Activated T-cell treated with anti-CD3 and anti-CD28 coated beads, Interleukin-2, amount 50 U/mL, for 72 hours (primary cell): ENCODE measurements at regions not wholly inside any gene's neighbourhood (a gene's known extent, or its start where the extent isn't known, plus 50 kb on each side); places are given as distances from the start of the nearest gene placed in this dataset.

Experiments
- ATAC-seq, 2 donors: fragments of 150-1000 bp; cut with Tn5 transposase; replicated peaks in 1 of 2; 2 replicates each; pipeline ENCODE4 v1.10.0; 2021; ENCODE audit warnings: moderate library complexity in 2 of 2, mild to moderate bottlenecking in 1 of 2
- DNase-seq, 2 donors: peaks; one replicate each; pipeline ENCODE4 v3.0.0; 2021 to 2022; ENCODE audit warnings: mixed read lengths in 1 of 2
- H3K27ac Mint-ChIP-seq: one replicate; pipeline ENCODE4 v1.8.0; 2022; ENCODE audit warnings: mild to moderate bottlenecking, moderate library complexity, mixed read lengths
- H3K27me3 Mint-ChIP-seq: one replicate; pipeline ENCODE4 v1.8.0; 2022; ENCODE audit warnings: low read depth, mixed read lengths
- H3K36me3 Mint-ChIP-seq, 2 donors: one replicate each; pipeline ENCODE4 v1.8.0; 2022; ENCODE audit warnings: mixed read lengths in 2 of 2, mild to moderate bottlenecking in 1 of 2; ENCODE audit not compliant: insufficient read depth in 2 of 2
- H3K4me1 Mint-ChIP-seq: one replicate; pipeline ENCODE4 v1.8.0; 2022; ENCODE audit warnings: low read depth, mixed read lengths
- H3K4me3 Mint-ChIP-seq, 2 donors: one replicate each; pipeline ENCODE4 v1.8.0; 2022; ENCODE audit warnings: mild to moderate bottlenecking in 2 of 2, mixed read lengths in 2 of 2, moderate library complexity in 2 of 2
- H3K9me3 Mint-ChIP-seq, 2 donors: one replicate each; pipeline ENCODE4 v1.8.0; 2022; ENCODE audit warnings: mixed read lengths in 2 of 2

- no peak for ATAC-seq
- no peak overlapping the region for H3K27ac Mint-ChIP-seq
- H3K36me3 Mint-ChIP-seq, result peaks cover 0 to 2% of the 10 kb centered on the region in 2 donors
These were observed 398.7 kb upstream of the C16orf82 start for GRCh38 chr16:26668026-26668425.

GRCh38 chr16:26672206-26672605 lies 394.5 kb upstream of the C16orf82 start:
- Mint-ChIP-seq H3K9me3 (peaks cover 3 to 11% of the 10 kb centered on the region in 2 donors), H3K4me3 (peak overlapping the region in 1 of 2 donors; percentile 56), H3K36me3 (peaks cover 0 to 5% of the 10 kb centered on the region in 2 donors), H3K27me3 (peaks cover 6% of the 10 kb centered on the region), H3K27ac (no peak overlapping the region), H3K4me1 (peaks cover 30% of the 10 kb centered on the region)
- ATAC-seq, result peak; percentile 60 to 76
- peak; percentile 25 to 49 for DNase-seq

More at GRCh38 chr16:26668026-26668425, 398.7 kb upstream of the C16orf82 start:
- H3K4me1 Mint-ChIP-seq, result peaks cover 54% of the 10 kb centered on the region
- DNase-seq, result no peak
- H3K27me3 Mint-ChIP-seq, result peaks cover 20% of the 10 kb centered on the region
- H3K4me3 Mint-ChIP-seq, result no peak overlapping the region
- H3K9me3 Mint-ChIP-seq, result peaks cover 3 to 7% of the 10 kb centered on the region in 2 donors

- H3K27ac Mint-ChIP-seq, result no peak overlapping the region
- H3K4me3 Mint-ChIP-seq, result no peak overlapping the region
- peaks cover 8% of the 10 kb centered on the region for H3K27me3 Mint-ChIP-seq
- peaks cover 30% of the 10 kb centered on the region for H3K4me1 Mint-ChIP-seq
- peaks cover 3 to 11% of the 10 kb centered on the region in 2 donors for H3K9me3 Mint-ChIP-seq
- no peak for DNase-seq
- H3K36me3 Mint-ChIP-seq, result peaks cover 0 to 5% of the 10 kb centered on the region in 2 donors
- ATAC-seq, result no peak
These were observed 393.7 kb upstream of the C16orf82 start for GRCh38 chr16:26673011-26673410.

GRCh38 chr16:26680671-26681070 lies 386.1 kb upstream of the C16orf82 start:
- Mint-ChIP-seq H3K4me1 (no peaks in the 10 kb centered on the region), H3K27me3 (peaks cover 10% of the 10 kb centered on the region), H3K9me3 (no peaks in the 10 kb centered on the region), H3K27ac (no peak overlapping the region), H3K36me3 (no peaks in the 10 kb centered on the region), H3K4me3 (no peak overlapping the region)
- ATAC-seq (no peak), DNase-seq (no peak)

- Mint-ChIP-seq H3K4me3 (no peak overlapping the region), H3K4me1 (peaks cover 8% of the 10 kb centered on the region)
These were observed 378.6 kb upstream of the C16orf82 start for GRCh38 chr16:26688105-26688504.

GRCh38 chr16:26688699-26689098 lies 378.0 kb upstream of the C16orf82 start:
- H3K4me3 Mint-ChIP-seq, result no peak overlapping the region
- no peak for DNase-seq
- peaks cover 8% of the 10 kb centered on the region for H3K4me1 Mint-ChIP-seq
- H3K27ac Mint-ChIP-seq, result no peak overlapping the region
- H3K9me3 Mint-ChIP-seq, result peaks cover 2 to 5% of the 10 kb centered on the region in 2 donors
- no peak for ATAC-seq
- H3K27me3 Mint-ChIP-seq, result peaks cover 11% of the 10 kb centered on the region
- no peaks in the 10 kb centered on the region for H3K36me3 Mint-ChIP-seq

More at GRCh38 chr16:26688105-26688504, 378.6 kb upstream of the C16orf82 start:
- H3K36me3 Mint-ChIP-seq, result no peaks in the 10 kb centered on the region
- H3K27me3 Mint-ChIP-seq, result peaks cover 11% of the 10 kb centered on the region
- H3K27ac Mint-ChIP-seq, result no peak overlapping the region
- no peak for DNase-seq
- peaks cover 2 to 5% of the 10 kb centered on the region in 2 donors for H3K9me3 Mint-ChIP-seq
- no peak for ATAC-seq

- peaks cover 8% of the 10 kb centered on the region for H3K4me1 Mint-ChIP-seq
- no peaks in the 10 kb centered on the region for H3K36me3 Mint-ChIP-seq
These were observed 374.1 kb upstream of the C16orf82 start for GRCh38 chr16:26692658-26693057.

GRCh38 chr16:26697807-26698206 lies 368.9 kb upstream of the C16orf82 start:
- DNase-seq (no peak), ATAC-seq (no peak)
- peaks cover 0 to 2% of the 10 kb centered on the region in 2 donors for H3K36me3 Mint-ChIP-seq
- peaks cover 6% of the 10 kb centered on the region for H3K27me3 Mint-ChIP-seq
- no peak overlapping the region for H3K4me3 Mint-ChIP-seq
- H3K27ac Mint-ChIP-seq, result no peak overlapping the region
- peaks cover 4 to 5% of the 10 kb centered on the region in 2 donors for H3K9me3 Mint-ChIP-seq
- no peaks in the 10 kb centered on the region for H3K4me1 Mint-ChIP-seq

More at GRCh38 chr16:26692658-26693057, 374.1 kb upstream of the C16orf82 start:
- no peak for ATAC-seq
- Mint-ChIP-seq H3K9me3 (peaks cover 2 to 5% of the 10 kb centered on the region in 2 donors), H3K27ac (no peak overlapping the region), H3K27me3 (peaks cover 5% of the 10 kb centered on the region), H3K4me3 (no peak overlapping the region)
- DNase-seq, result no peak

GRCh38 chr16:26700250-26700649 lies 366.5 kb upstream of the C16orf82 start:
- Mint-ChIP-seq H3K36me3 (peaks cover 0 to 2% of the 10 kb centered on the region in 2 donors), H3K4me3 (no peak overlapping the region), H3K27ac (no peak overlapping the region), H3K9me3 (peaks cover 4 to 5% of the 10 kb centered on the region in 2 donors), H3K4me1 (no peaks in the 10 kb centered on the region), H3K27me3 (peaks cover 6% of the 10 kb centered on the region)
- ATAC-seq (no peak), DNase-seq (no peak)

GRCh38 chr16:26701243-26701886 lies 365.4 kb upstream of the C16orf82 start:
- H3K27me3 Mint-ChIP-seq, result peaks cover 6% of the 10 kb centered on the region
- no peak overlapping the region for H3K4me3 Mint-ChIP-seq
- peaks cover 0 to 2% of the 10 kb centered on the region in 2 donors for H3K36me3 Mint-ChIP-seq
- no peaks in the 10 kb centered on the region for H3K4me1 Mint-ChIP-seq
- peaks cover 4 to 5% of the 10 kb centered on the region in 2 donors for H3K9me3 Mint-ChIP-seq
- DNase-seq, result no peak
- ATAC-seq, result no peak
- no peak overlapping the region for H3K27ac Mint-ChIP-seq

- Mint-ChIP-seq H3K27me3 (peaks cover 9% of the 10 kb centered on the region), H3K4me3 (no peak overlapping the region), H3K27ac (no peak overlapping the region), H3K9me3 (peaks cover 0 to 1% of the 10 kb centered on the region in 2 donors), H3K36me3 (no peaks in the 10 kb centered on the region), H3K4me1 (no peaks in the 10 kb centered on the region)
- DNase-seq, result no peak
- no peak for ATAC-seq
These were observed 361.4 kb upstream of the C16orf82 start for GRCh38 chr16:26705346-26705745.

GRCh38 chr16:26708428-26708827 lies 358.3 kb upstream of the C16orf82 start:
- Mint-ChIP-seq H3K36me3 (no peaks in the 10 kb centered on the region), H3K27ac (no peak overlapping the region), H3K4me1 (no peaks in the 10 kb centered on the region), H3K4me3 (no peak overlapping the region), H3K9me3 (no peaks in the 10 kb centered on the region), H3K27me3 (peaks cover 9% of the 10 kb centered on the region)
- DNase-seq (no peak), ATAC-seq (no peak)

- ATAC-seq, result no peak
- Mint-ChIP-seq H3K4me3 (no peak overlapping the region), H3K36me3 (no peaks in the 10 kb centered on the region), H3K27ac (no peak overlapping the region), H3K9me3 (no peaks in the 10 kb centered on the region), H3K4me1 (no peaks in the 10 kb centered on the region), H3K27me3 (peaks cover 9% of the 10 kb centered on the region)
- DNase-seq, result no peak
These were observed 357.6 kb upstream of the C16orf82 start for GRCh38 chr16:26709175-26709574.

- H3K27ac Mint-ChIP-seq, result no peak overlapping the region
- no peaks in the 10 kb centered on the region for H3K9me3 Mint-ChIP-seq
- H3K4me3 Mint-ChIP-seq, result no peak overlapping the region
- no peaks in the 10 kb centered on the region for H3K4me1 Mint-ChIP-seq
- no peaks in the 10 kb centered on the region for H3K36me3 Mint-ChIP-seq
- H3K27me3 Mint-ChIP-seq, result peaks cover 9% of the 10 kb centered on the region
- DNase-seq, result no peak
- no peak for ATAC-seq
These were observed 357.0 kb upstream of the C16orf82 start for GRCh38 chr16:26709754-26710153.
